Choroid plexus epithelial cell (primary cell): ENCODE measurements at regions not wholly inside any gene's neighbourhood (a gene's known extent, or its start where the extent isn't known, plus 50 kb on each side); places are given as distances from the start of the nearest gene placed in this dataset.

Experiments used
- DNase-seq: peaks from one replicate; pipeline ENCODE4 v3.0.0-alpha.2; 2010; ENCODE audit warnings: low read depth
- H3K4me3 ChIP-seq: 2 replicates; pipeline ENCODE4 v1.5.1; 2011; ENCODE audit warnings: low read depth, mild to moderate bottlenecking, control low read depth, low read length, moderate library complexity
- CTCF ChIP-seq: conservative IDR thresholded peaks from 2 replicates; pipeline ENCODE4 v1.5.1; 2011; ENCODE audit warnings: low read depth, mild to moderate bottlenecking, control low read depth, inconsistent platforms, low read length, moderate library complexity

DNA sequence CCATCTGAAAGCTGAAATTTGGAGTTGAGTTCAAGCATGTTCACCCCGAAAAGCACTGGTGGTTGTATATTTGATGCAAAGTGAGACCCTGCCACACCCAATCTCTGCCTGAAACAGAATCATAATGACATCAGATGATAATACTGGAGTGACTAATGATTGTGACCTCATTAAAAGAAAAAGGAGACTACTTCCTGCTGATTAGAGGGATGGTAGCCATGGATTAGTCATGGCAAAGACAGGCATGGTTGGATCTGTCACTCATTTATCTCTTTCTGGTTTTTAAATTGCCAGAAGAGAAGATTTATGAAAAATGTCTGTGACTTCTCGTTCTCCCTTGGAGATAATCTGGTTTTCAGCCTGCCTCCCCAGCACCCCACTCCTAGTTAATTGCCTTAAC is 101.2 kb downstream of the BAMBI start:
- DNase-seq, result no peak
- no peak overlapping the region for H3K4me3 ChIP-seq
- TF ChIP-seq CTCF, result no peak

DNA sequence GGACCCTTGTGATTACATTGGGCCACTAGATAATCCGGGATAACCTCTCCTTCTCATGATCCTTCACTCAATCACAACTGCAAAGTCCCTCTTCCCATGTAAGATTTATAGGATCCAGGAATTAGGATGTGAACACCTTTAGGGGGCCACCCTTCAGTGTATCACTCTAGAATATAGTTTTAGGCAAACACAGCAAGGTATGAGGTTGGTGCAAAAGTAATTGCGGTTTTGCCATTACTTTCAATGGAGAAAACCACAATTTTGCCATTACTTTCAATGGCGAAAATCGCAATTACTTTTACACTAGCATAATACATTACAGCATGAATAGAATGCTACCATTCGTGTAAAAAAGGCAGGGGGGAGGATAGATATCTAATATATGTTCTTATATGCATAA is 104.0 kb downstream of the BAMBI start:
- no peak overlapping the region for H3K4me3 ChIP-seq
- no peak for DNase-seq
- TF ChIP-seq CTCF, result no peak

GRCh38 chr10:28783087-28783486 is 105.8 kb downstream of the BAMBI start:
- no peak for TF ChIP-seq CTCF
- DNase-seq, result no peak
- H3K4me3 ChIP-seq, result no peak overlapping the region

DNA sequence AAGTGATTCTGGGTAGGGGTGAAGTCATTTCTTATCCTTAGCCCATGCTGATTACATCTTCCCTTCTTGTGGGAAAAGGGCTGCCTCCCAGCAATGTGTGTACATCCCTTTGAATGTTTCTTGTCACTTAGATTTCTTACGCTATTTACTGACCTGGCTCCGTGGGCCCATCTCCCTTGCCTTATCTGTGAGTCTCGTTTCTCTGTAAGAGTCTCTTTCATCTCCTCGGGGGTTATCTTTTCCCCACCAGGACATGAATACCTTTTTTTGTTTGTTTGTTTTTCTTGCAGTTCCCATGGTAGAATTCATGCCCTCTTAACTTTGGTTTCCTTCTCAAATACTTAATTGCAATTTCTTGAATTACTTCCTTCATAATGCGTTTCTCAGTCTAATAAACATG is 107.7 kb downstream of the BAMBI start:
- H3K4me3 ChIP-seq, result no peak overlapping the region
- TF ChIP-seq CTCF, result no peak
- DNase-seq, result no peak

DNA sequence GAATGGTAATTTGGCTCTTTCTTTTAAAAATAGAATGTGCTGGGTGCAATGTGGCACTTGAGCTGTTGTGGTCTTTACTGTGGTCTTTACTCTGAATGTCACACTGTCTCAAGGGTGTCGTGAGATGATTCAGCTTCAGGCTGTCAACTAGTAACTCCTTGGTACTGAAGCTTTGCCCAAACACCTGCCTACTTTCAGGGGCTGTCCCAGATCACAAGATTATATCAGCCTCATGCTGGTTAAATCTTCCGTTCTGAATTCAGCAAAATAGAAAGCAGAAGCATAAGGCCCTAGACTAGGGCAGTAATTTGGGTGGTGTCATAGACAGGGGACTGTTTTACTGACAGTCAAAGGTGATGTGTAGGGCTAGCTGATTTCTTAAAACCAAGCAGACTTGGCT is 110.9 kb downstream of the BAMBI start:
- TF ChIP-seq CTCF, result no peak

DNA sequence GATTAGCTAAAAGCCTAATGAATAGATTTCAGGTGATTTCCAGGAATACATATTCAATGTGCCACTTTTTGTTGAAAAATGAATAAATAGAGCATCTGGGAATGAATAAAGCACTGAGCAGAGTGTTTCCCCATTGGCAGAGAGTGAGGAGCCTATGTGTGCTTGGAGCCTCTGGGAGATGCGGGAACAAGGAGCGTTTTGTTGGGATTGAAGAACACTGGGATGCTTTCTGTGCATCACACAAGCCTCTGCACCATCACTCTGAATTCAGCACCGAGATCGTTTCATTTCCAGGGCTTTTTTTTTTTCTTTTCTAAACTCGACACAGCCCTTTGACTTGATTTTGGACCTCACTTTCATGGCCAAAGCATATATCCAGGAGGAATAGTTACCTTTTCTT is 111.4 kb downstream of the BAMBI start:
- no peak for TF ChIP-seq CTCF
- no peak for DNase-seq
- no peak overlapping the region for H3K4me3 ChIP-seq

More for the DNA sequence above, 110.9 kb downstream of the BAMBI start:
- no peak overlapping the region for H3K4me3 ChIP-seq
- DNase-seq, result no peak

- no peak for TF ChIP-seq CTCF
- no peak for DNase-seq
- no peak overlapping the region for H3K4me3 ChIP-seq
These were observed 112.8 kb downstream of the BAMBI start for GRCh38 chr10:28790146-28790545.
